ENCODE measurements at regions not wholly inside any gene's neighbourhood (a gene's known extent, or its start where the extent isn't known, plus 50 kb on each side); places are given as distances from the start of the nearest gene placed in this dataset.
"Not testable (repeated sequence)": the region's sequence is repeated elsewhere in the genome, so short reads cannot be mapped to it uniquely, and the experiment has no call there.

GRCh38 chr18:1388468-1388867 is 483.8 kb downstream of the ADCYAP1 start:
- not testable (repeated sequence) for DNase-seq (ENCODE audit: low read depth, low spot score)

GRCh38 chr18:1392046-1392445 is 487.4 kb downstream of the ADCYAP1 start:
- no peak overlapping the region for H3K27ac ChIP-seq
- DNase-seq (ENCODE audit: low read depth, low spot score), result no peak

More at GRCh38 chr18:1388468-1388867, 483.8 kb downstream of the ADCYAP1 start:
- not testable (repeated sequence) for H3K27ac ChIP-seq

GRCh38 chr18:1392865-1393734 is 488.4 kb downstream of the ADCYAP1 start:
- no peak overlapping the region for H3K27ac ChIP-seq
- DNase-seq (ENCODE audit: low read depth, low spot score), result no peak

GRCh38 chr18:1393929-1394328 is 489.3 kb downstream of the ADCYAP1 start:
- H3K27ac ChIP-seq, result no peak overlapping the region
- DNase-seq (ENCODE audit: low read depth, low spot score), result no peak

GRCh38 chr18:1394426-1394825 is 489.8 kb downstream of the ADCYAP1 start:
- DNase-seq (ENCODE audit: low read depth, low spot score), result no peak
- H3K27ac ChIP-seq, result no peak overlapping the region

GRCh38 chr18:1394966-1395365 is 490.3 kb downstream of the ADCYAP1 start:
- DNase-seq (ENCODE audit: low read depth, low spot score), result no peak
- H3K27ac ChIP-seq, result no peak overlapping the region

GRCh38 chr18:1408376-1408775 is 503.7 kb downstream of the ADCYAP1 start:
- no peak overlapping the region for H3K27ac ChIP-seq
- no peak for DNase-seq (ENCODE audit: low read depth, low spot score)

- no peak for DNase-seq (ENCODE audit: low read depth, low spot score)
- H3K27ac ChIP-seq, result no peak overlapping the region
Observed at GRCh38 chr18:1412655-1413322, 508.1 kb downstream of the ADCYAP1 start.

- no peak for DNase-seq (ENCODE audit: low read depth, low spot score)
- H3K27ac ChIP-seq, result no peak overlapping the region
Observed at GRCh38 chr18:1413323-1413675, 508.6 kb downstream of the ADCYAP1 start.

GRCh38 chr18:1416074-1416473 is 511.4 kb downstream of the ADCYAP1 start:
- no peak for DNase-seq (ENCODE audit: low read depth, low spot score)
- H3K27ac ChIP-seq, result no peak overlapping the region

- H3K27ac ChIP-seq, result no peak overlapping the region
- no peak for DNase-seq (ENCODE audit: low read depth, low spot score)
Observed at GRCh38 chr18:1421502-1421901, 516.8 kb downstream of the ADCYAP1 start.

GRCh38 chr18:1422634-1423033 is 518.0 kb downstream of the ADCYAP1 start:
- DNase-seq (ENCODE audit: low read depth, low spot score), result no peak
- no peak overlapping the region for H3K27ac ChIP-seq

GRCh38 chr18:1425679-1426078 is 521.0 kb downstream of the ADCYAP1 start:
- DNase-seq (ENCODE audit: low read depth, low spot score), result no peak
- no peak overlapping the region for H3K27ac ChIP-seq

GRCh38 chr18:1435487-1435886 is 530.8 kb downstream of the ADCYAP1 start:
- no peak overlapping the region for H3K27ac ChIP-seq
- DNase-seq (ENCODE audit: low read depth, low spot score), result no peak

GRCh38 chr18:1436199-1436598 is 531.5 kb downstream of the ADCYAP1 start:
- no peak overlapping the region for H3K27ac ChIP-seq
- no peak for DNase-seq (ENCODE audit: low read depth, low spot score)

GRCh38 chr18:1438458-1438910 is 533.8 kb downstream of the ADCYAP1 start:
- H3K27ac ChIP-seq, result no peak overlapping the region
- DNase-seq (ENCODE audit: low read depth, low spot score), result no peak

GRCh38 chr18:1438967-1439366 is 534.3 kb downstream of the ADCYAP1 start:
- no peak overlapping the region for H3K27ac ChIP-seq
- DNase-seq (ENCODE audit: low read depth, low spot score), result no peak

- H3K27ac ChIP-seq; DNase-seq (ENCODE audit: low read depth, low spot score): not testable (repeated sequence)
Observed at GRCh38 chr18:1444062-1444461, 539.4 kb downstream of the ADCYAP1 start.

- DNase-seq (ENCODE audit: low read depth, low spot score), result no peak
- no peak overlapping the region for H3K27ac ChIP-seq
Observed at GRCh38 chr18:1446765-1447164, 542.1 kb downstream of the ADCYAP1 start.

- no peak for DNase-seq (ENCODE audit: low read depth, low spot score)
- no peak overlapping the region for H3K27ac ChIP-seq
Observed at GRCh38 chr18:1452821-1453220, 548.1 kb downstream of the ADCYAP1 start.

GRCh38 chr18:1455605-1456004 is 550.9 kb downstream of the ADCYAP1 start:
- DNase-seq (ENCODE audit: low read depth, low spot score), result no peak
- H3K27ac ChIP-seq, result no peak overlapping the region

- no peak for DNase-seq (ENCODE audit: low read depth, low spot score)
- H3K27ac ChIP-seq, result no peak overlapping the region
Observed at GRCh38 chr18:1458547-1458946, 553.9 kb downstream of the ADCYAP1 start.

Data from epithelial cell of prostate (primary cell).